ENCODE measurements at regions not wholly inside any gene's neighbourhood (a gene's known extent, or its start where the extent isn't known, plus 50 kb on each side); places are given as distances from the start of the nearest gene placed in this dataset.

DNA sequence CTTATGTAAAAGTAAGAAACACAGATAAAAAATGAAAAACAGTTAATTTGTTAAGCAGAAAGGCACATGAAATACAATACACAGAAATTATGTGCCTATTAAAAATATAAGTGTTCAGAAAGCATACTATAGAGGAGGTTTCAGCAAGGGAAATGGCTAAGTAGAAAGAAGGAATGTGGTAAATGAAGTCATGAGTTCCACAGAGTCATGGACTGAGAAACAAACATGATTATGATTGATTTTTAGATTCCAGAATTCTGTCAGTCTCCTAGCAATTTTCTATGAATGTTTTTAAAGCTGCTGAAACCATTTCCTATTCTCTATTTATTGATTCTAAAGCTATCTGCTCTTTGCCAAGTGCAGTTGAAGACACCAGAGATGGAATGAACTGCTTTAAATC lies 1398.4 kb downstream of the ARAP2 start:
- TF ChIP-seq, protein P1, sequence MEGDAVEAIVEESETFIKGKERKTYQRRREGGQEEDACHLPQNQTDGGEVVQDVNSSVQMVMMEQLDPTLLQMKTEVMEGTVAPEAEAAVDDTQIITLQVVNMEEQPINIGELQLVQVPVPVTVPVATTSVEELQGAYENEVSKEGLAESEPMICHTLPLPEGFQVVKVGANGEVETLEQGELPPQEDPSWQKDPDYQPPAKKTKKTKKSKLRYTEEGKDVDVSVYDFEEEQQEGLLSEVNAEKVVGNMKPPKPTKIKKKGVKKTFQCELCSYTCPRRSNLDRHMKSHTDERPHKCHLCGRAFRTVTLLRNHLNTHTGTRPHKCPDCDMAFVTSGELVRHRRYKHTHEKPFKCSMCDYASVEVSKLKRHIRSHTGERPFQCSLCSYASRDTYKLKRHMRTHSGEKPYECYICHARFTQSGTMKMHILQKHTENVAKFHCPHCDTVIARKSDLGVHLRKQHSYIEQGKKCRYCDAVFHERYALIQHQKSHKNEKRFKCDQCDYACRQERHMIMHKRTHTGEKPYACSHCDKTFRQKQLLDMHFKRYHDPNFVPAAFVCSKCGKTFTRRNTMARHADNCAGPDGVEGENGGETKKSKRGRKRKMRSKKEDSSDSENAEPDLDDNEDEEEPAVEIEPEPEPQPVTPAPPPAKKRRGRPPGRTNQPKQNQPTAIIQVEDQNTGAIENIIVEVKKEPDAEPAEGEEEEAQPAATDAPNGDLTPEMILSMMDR (IDR thresholded peaks at IDR 0.05), result no peak
- H3K4me2 ChIP-seq (ENCODE audit: low read length), result no peak overlapping the region

GRCh38 chr4:34850421-34850820 lies 1393.9 kb downstream of the ARAP2 start:
- no peaks in the 10 kb centered on the region for H3K27me3 ChIP-seq (ENCODE audit: control insufficient read depth, insufficient read depth, low read length)

More for the DNA sequence above, 1398.4 kb downstream of the ARAP2 start:
- Histone ChIP-seq H3K27ac (no peak overlapping the region), H3K4me1 (no peaks in the 10 kb centered on the region), H3K79me2 (no peaks in the 10 kb centered on the region), H3K4me3 (ENCODE audit: low read depth, low read length) (no peak overlapping the region), H2AFZ (no peak overlapping the region), H3K9me3 (ENCODE audit: control insufficient read depth, low read length) (no peaks in the 10 kb centered on the region), H3K27me3 (ENCODE audit: control insufficient read depth, insufficient read depth, low read length) (no peaks in the 10 kb centered on the region), H3K36me3 (ENCODE audit: control insufficient read depth, insufficient read depth, low read length) (no peaks in the 10 kb centered on the region), H3K9ac (no peak overlapping the region)

GRCh38 chr4:34850968-34851367 lies 1393.3 kb downstream of the ARAP2 start:
- Histone ChIP-seq H3K27ac (no peak overlapping the region), H3K9me3 (ENCODE audit: control insufficient read depth, low read length) (no peaks in the 10 kb centered on the region), H3K36me3 (ENCODE audit: control insufficient read depth, insufficient read depth, low read length) (no peaks in the 10 kb centered on the region), H3K9ac (no peak overlapping the region), H3K79me2 (no peaks in the 10 kb centered on the region), H3K27me3 (ENCODE audit: control insufficient read depth, insufficient read depth, low read length) (no peaks in the 10 kb centered on the region), H3K4me2 (ENCODE audit: low read length) (no peak overlapping the region), H2AFZ (no peak overlapping the region), H3K4me3 (ENCODE audit: low read depth, low read length) (no peak overlapping the region), H3K4me1 (no peaks in the 10 kb centered on the region)
- TF ChIP-seq, protein P1 (IDR thresholded peaks at IDR 0.05), result no peak

More at GRCh38 chr4:34850421-34850820, 1393.9 kb downstream of the ARAP2 start:
- H3K9me3 ChIP-seq (ENCODE audit: control insufficient read depth, low read length), result no peaks in the 10 kb centered on the region
- H3K4me1 ChIP-seq, result no peaks in the 10 kb centered on the region
- TF ChIP-seq, protein P1 (IDR thresholded peaks at IDR 0.05), result no peak
- H3K36me3 ChIP-seq (ENCODE audit: control insufficient read depth, insufficient read depth, low read length), result no peaks in the 10 kb centered on the region
- no peaks in the 10 kb centered on the region for H3K79me2 ChIP-seq
- no peak overlapping the region for H2AFZ ChIP-seq
- no peak overlapping the region for H3K9ac ChIP-seq
- no peak overlapping the region for H3K4me3 ChIP-seq (ENCODE audit: low read depth, low read length)
- H3K27ac ChIP-seq, result no peak overlapping the region
- H3K4me2 ChIP-seq (ENCODE audit: low read length), result no peak overlapping the region

- TF ChIP-seq, protein P1 (IDR thresholded peaks at IDR 0.05), result no peak
- H3K4me2 ChIP-seq (ENCODE audit: low read length), result no peak overlapping the region
- no peak overlapping the region for H3K27ac ChIP-seq
- H3K9ac ChIP-seq, result no peak overlapping the region
- no peaks in the 10 kb centered on the region for H3K9me3 ChIP-seq (ENCODE audit: control insufficient read depth, low read length)
- no peaks in the 10 kb centered on the region for H3K36me3 ChIP-seq (ENCODE audit: control insufficient read depth, insufficient read depth, low read length)
- H3K4me3 ChIP-seq (ENCODE audit: low read depth, low read length), result no peak overlapping the region
- no peaks in the 10 kb centered on the region for H3K27me3 ChIP-seq (ENCODE audit: control insufficient read depth, insufficient read depth, low read length)
- H3K79me2 ChIP-seq, result no peaks in the 10 kb centered on the region
- H2AFZ ChIP-seq, result no peak overlapping the region
- H3K4me1 ChIP-seq, result no peaks in the 10 kb centered on the region
Observed at GRCh38 chr4:34851411-34851810, 1392.9 kb downstream of the ARAP2 start.

- no peak overlapping the region for H3K4me3 ChIP-seq (ENCODE audit: low read depth, low read length)
- no peaks in the 10 kb centered on the region for H3K79me2 ChIP-seq
- H3K36me3 ChIP-seq (ENCODE audit: control insufficient read depth, insufficient read depth, low read length), result no peaks in the 10 kb centered on the region
- H3K27ac ChIP-seq, result no peak overlapping the region
- no peak overlapping the region for H3K9ac ChIP-seq
- no peak overlapping the region for H2AFZ ChIP-seq
- no peak overlapping the region for H3K4me2 ChIP-seq (ENCODE audit: low read length)
- H3K4me1 ChIP-seq, result no peaks in the 10 kb centered on the region
- TF ChIP-seq, protein P1 (IDR thresholded peaks at IDR 0.05), result no peak
- H3K27me3 ChIP-seq (ENCODE audit: control insufficient read depth, insufficient read depth, low read length), result no peaks in the 10 kb centered on the region
- no peaks in the 10 kb centered on the region for H3K9me3 ChIP-seq (ENCODE audit: control insufficient read depth, low read length)
Observed at GRCh38 chr4:34854451-34854850, 1389.9 kb downstream of the ARAP2 start.
